ENCODE measurements at regions not wholly inside any gene's neighbourhood (a gene's known extent, or its start where the extent isn't known, plus 50 kb on each side); places are given as distances from the start of the nearest gene placed in this dataset.

GRCh38 chr1:34330061-34330460 lies 153.4 kb downstream of the C1orf94 start:
- no peak for DNase-seq (ENCODE audit: low read depth)

- no peak for DNase-seq (ENCODE audit: low read depth)
These were observed 154.6 kb downstream of the C1orf94 start for GRCh38 chr1:34331020-34331926.

- no peak for DNase-seq (ENCODE audit: low read depth)
These were observed 156.3 kb downstream of the C1orf94 start for GRCh38 chr1:34332996-34333395.

GRCh38 chr1:34338871-34339270 lies 162.2 kb downstream of the C1orf94 start:
- DNase-seq (ENCODE audit: low read depth): no peak

GRCh38 chr1:34341896-34342295 lies 165.2 kb downstream of the C1orf94 start:
- no peak for DNase-seq (ENCODE audit: low read depth)

GRCh38 chr1:34342334-34342733 lies 165.6 kb downstream of the C1orf94 start:
- no peak for DNase-seq (ENCODE audit: low read depth)

GRCh38 chr1:34346128-34346527 lies 169.4 kb downstream of the C1orf94 start:
- DNase-seq (ENCODE audit: low read depth): no peak

GRCh38 chr1:34353409-34353808 lies 176.7 kb downstream of the C1orf94 start:
- no peak for DNase-seq (ENCODE audit: low read depth)

GRCh38 chr1:34354367-34354766 lies 177.7 kb downstream of the C1orf94 start:
- DNase-seq (ENCODE audit: low read depth): no peak

- no peak for DNase-seq (ENCODE audit: low read depth)
These were observed 180.1 kb downstream of the C1orf94 start for GRCh38 chr1:34356853-34357252.

- no peak for DNase-seq (ENCODE audit: low read depth)
These were observed 181.9 kb downstream of the C1orf94 start for GRCh38 chr1:34358636-34359035.

- DNase-seq (ENCODE audit: low read depth): no peak
These were observed 182.7 kb downstream of the C1orf94 start for GRCh38 chr1:34359411-34359810.

- no peak for DNase-seq (ENCODE audit: low read depth)
These were observed 183.9 kb downstream of the C1orf94 start for GRCh38 chr1:34360574-34360973.

GRCh38 chr1:34361121-34361520 lies 184.4 kb downstream of the C1orf94 start:
- no peak for DNase-seq (ENCODE audit: low read depth)

- DNase-seq (ENCODE audit: low read depth): no peak
These were observed 185.2 kb downstream of the C1orf94 start for GRCh38 chr1:34361781-34362357.

- no peak for DNase-seq (ENCODE audit: low read depth)
These were observed 186.2 kb downstream of the C1orf94 start for GRCh38 chr1:34362949-34363348.

GRCh38 chr1:34363447-34363846 lies 186.7 kb downstream of the C1orf94 start:
- DNase-seq (ENCODE audit: low read depth): no peak

GRCh38 chr1:34363915-34364314 lies 187.2 kb downstream of the C1orf94 start:
- DNase-seq (ENCODE audit: low read depth): no peak

GRCh38 chr1:34364376-34364775 lies 187.7 kb downstream of the C1orf94 start:
- DNase-seq (ENCODE audit: low read depth): no peak

GRCh38 chr1:34365295-34365694 lies 188.6 kb downstream of the C1orf94 start:
- DNase-seq (ENCODE audit: low read depth): no peak

GRCh38 chr1:34366875-34367624 lies 190.3 kb downstream of the C1orf94 start:
- no peak for DNase-seq (ENCODE audit: low read depth)

- DNase-seq (ENCODE audit: low read depth): no peak
These were observed 191.2 kb downstream of the C1orf94 start for GRCh38 chr1:34367954-34368353.
